ENCODE measurements at regions not wholly inside any gene's neighbourhood (a gene's known extent, or its start where the extent isn't known, plus 50 kb on each side); places are given as distances from the start of the nearest gene placed in this dataset.

DNA sequence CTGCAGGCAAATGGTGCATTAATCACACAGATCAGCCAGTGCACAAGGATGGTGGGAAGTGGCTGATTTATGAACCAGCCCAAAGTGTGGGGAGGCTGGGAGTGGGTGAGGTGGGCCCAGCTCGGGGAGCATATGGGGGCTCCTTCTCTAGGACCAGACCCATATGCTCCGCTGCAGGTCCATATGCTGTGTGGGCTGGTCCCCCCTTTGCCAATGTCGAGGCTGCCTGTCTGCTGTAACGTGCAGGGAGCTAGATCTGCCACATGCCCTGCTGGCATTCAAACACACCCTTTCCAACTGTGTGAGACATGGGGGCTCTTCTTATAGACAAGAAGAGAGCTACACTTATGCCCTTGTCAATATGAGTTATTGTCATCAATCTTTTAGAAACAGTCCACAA is 566.3 kb downstream of the DHX35 start:
- Histone ChIP-seq H3K9me3 (ENCODE audit: control insufficient read depth in 1 of 2, low read length in 2 of 2) (no peaks in the 10 kb centered on the region), H3K36me3 (ENCODE audit: insufficient read depth, low read length) (no peaks in the 10 kb centered on the region), H3K27ac (ENCODE audit: low read depth, low read length) (no peak overlapping the region), H3K4me3 (ENCODE audit: low read length in 2 of 2) (no peak overlapping the region), H3K4me1 (ENCODE audit: insufficient read depth, low read length) (no peaks in the 10 kb centered on the region), H3K27me3 (ENCODE audit: insufficient read depth, low read length) (no peaks in the 10 kb centered on the region)
- no peaks in the 10 kb centered on the region for H3K9me3 Mint-ChIP-seq
- no peak for DNase-seq
- H3K27me3 Mint-ChIP-seq: no peaks in the 10 kb centered on the region
- H3K36me3 Mint-ChIP-seq: no peaks in the 10 kb centered on the region
- ChIA-PET CTCF (ENCODE audit: partially characterized antibody) (no interaction called here), POLR2A (ENCODE audit: partially characterized antibody) (no interaction called here)
- H3K4me1 Mint-ChIP-seq: no peaks in the 10 kb centered on the region
- H3K4me3 Mint-ChIP-seq: no peak overlapping the region
- intact Hi-C loops (cut with micrococcal nuclease): no loop called here
- H3K27ac Mint-ChIP-seq: no peak overlapping the region

DNA sequence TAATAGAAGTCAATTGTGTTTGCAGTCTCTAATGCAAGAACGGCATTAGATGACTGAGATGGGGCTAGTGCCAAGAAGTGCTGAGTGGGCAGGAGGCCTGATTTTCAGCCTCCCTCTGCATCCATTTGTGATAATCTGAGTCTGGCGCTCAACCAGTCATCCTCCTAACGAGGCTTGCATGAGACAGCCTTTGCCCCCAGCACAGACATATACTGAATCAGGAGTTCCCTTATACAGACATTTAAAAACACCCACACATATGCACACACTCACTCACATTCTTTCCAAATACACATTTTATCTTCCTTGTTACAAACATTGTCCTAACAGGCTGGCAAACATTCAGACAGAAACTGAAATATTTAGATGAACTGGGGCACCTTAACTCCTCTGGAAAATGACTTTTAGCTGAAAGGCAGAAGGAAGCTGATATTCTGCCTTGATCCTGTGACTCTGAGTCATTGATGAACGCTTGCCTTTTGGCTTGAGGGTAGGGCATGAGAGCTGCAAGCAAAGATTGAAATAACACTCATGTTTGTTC is 562.3 kb downstream of the DHX35 start:
- no peak for DNase-seq
- H3K36me3 Mint-ChIP-seq: no peaks in the 10 kb centered on the region
- no peaks in the 10 kb centered on the region for H3K9me3 Mint-ChIP-seq
- no peaks in the 10 kb centered on the region for H3K4me1 Mint-ChIP-seq
- H3K27me3 Mint-ChIP-seq: peaks cover 0 to 4% of the 10 kb centered on the region in 2 donors
- Histone ChIP-seq H3K9me3 (ENCODE audit: control insufficient read depth in 1 of 2, low read length in 2 of 2) (no peaks in the 10 kb centered on the region), H3K4me3 (ENCODE audit: low read length in 2 of 2) (no peak overlapping the region), H3K27me3 (ENCODE audit: insufficient read depth, low read length) (no peaks in the 10 kb centered on the region), H3K4me1 (ENCODE audit: insufficient read depth, low read length) (no peaks in the 10 kb centered on the region), H3K27ac (ENCODE audit: low read depth, low read length) (no peak overlapping the region), H3K36me3 (ENCODE audit: insufficient read depth, low read length) (no peaks in the 10 kb centered on the region)
- ChIA-PET CTCF (ENCODE audit: partially characterized antibody) (no interaction called here), POLR2A (ENCODE audit: partially characterized antibody) (no interaction called here)
- intact Hi-C loops (cut with micrococcal nuclease): no loop called here
- H3K27ac Mint-ChIP-seq: no peak overlapping the region
- H3K4me3 Mint-ChIP-seq: no peak overlapping the region

- intact Hi-C loops (cut with micrococcal nuclease): no loop called here
- no peak overlapping the region for H3K27ac ChIP-seq (ENCODE audit: low read depth, low read length)
- H3K4me1 Mint-ChIP-seq: no peaks in the 10 kb centered on the region
- no peaks in the 10 kb centered on the region for H3K27me3 ChIP-seq (ENCODE audit: insufficient read depth, low read length)
- H3K9me3 ChIP-seq (ENCODE audit: control insufficient read depth in 1 of 2, low read length in 2 of 2): no peaks in the 10 kb centered on the region
- no peak for DNase-seq
- no peaks in the 10 kb centered on the region for H3K9me3 Mint-ChIP-seq
- H3K36me3 Mint-ChIP-seq: no peaks in the 10 kb centered on the region
- H3K27me3 Mint-ChIP-seq: peaks cover 0 to 4% of the 10 kb centered on the region in 2 donors
- no peak overlapping the region for H3K27ac Mint-ChIP-seq
- no peaks in the 10 kb centered on the region for H3K4me1 ChIP-seq (ENCODE audit: insufficient read depth, low read length)
- H3K4me3 Mint-ChIP-seq: no peak overlapping the region
- ChIA-PET CTCF (ENCODE audit: partially characterized antibody) (no interaction called here), POLR2A (ENCODE audit: partially characterized antibody) (no interaction called here)
- H3K4me3 ChIP-seq (ENCODE audit: low read length in 2 of 2): no peak overlapping the region
- no peaks in the 10 kb centered on the region for H3K36me3 ChIP-seq (ENCODE audit: insufficient read depth, low read length)
Observed at GRCh38 chr20:39523405-39523804, 561.3 kb downstream of the DHX35 start.

DNA sequence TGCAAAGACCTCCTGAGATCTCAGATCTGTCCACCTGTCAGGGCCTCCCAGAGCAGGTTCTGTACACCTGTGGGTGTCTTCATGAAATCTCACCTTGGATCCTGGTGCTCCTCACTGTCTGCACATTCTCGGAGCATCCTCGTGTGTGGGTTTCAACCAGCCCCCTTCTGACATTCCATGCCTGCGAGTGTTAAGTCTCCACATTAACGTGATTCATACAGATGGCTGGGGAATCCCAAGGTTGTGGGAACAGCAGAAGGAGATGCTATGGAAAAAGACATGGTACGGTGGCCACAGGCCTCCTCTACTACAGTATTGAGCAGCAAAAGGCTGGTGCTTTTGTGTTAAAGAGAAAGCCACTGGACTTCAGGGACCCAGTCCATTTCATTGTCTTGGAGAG is 556.5 kb downstream of the DHX35 start:
- no peak overlapping the region for H3K4me3 Mint-ChIP-seq
- POLR2A ChIA-PET (ENCODE audit: partially characterized antibody): no interaction called here

DNA sequence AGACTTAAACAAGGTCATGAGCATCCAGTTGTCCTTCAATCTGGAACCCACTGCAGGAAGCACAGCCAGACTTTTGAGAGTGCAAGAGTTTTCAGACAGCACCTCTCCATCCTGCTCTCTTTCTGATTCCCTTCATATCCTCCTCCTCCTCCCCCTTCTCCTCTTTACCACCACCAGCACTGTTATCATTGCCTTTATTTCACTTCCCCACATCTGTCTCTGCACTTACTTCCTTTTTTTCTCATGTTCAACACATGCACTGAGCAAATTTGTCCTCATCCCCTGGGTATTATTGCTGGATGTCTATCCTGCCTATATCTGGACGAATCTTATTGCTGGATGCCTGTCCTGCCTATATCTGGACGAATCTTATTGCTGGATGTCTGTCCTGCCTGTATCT is 554.8 kb downstream of the DHX35 start:
- no peaks in the 10 kb centered on the region for H3K36me3 ChIP-seq (ENCODE audit: insufficient read depth, low read length)
- H3K4me3 ChIP-seq (ENCODE audit: low read length in 2 of 2): no peak overlapping the region
- H3K4me1 ChIP-seq (ENCODE audit: insufficient read depth, low read length): no peaks in the 10 kb centered on the region
- no peaks in the 10 kb centered on the region for H3K36me3 Mint-ChIP-seq
- no peaks in the 10 kb centered on the region for H3K27me3 ChIP-seq (ENCODE audit: insufficient read depth, low read length)
- no peaks in the 10 kb centered on the region for H3K4me1 Mint-ChIP-seq
- DNase-seq: no peak
- ChIA-PET POLR2A (ENCODE audit: partially characterized antibody) (no interaction called here), CTCF (ENCODE audit: partially characterized antibody) (no interaction called here)
- H3K9me3 Mint-ChIP-seq: peaks cover 0 to 7% (median 0%) of the 10 kb centered on the region in 8 donors
- H3K27me3 Mint-ChIP-seq: no peaks in the 10 kb centered on the region
- no peak overlapping the region for H3K27ac ChIP-seq (ENCODE audit: low read depth, low read length)
- no peak overlapping the region for H3K27ac Mint-ChIP-seq
- intact Hi-C loops (cut with micrococcal nuclease): no loop called here
- H3K4me3 Mint-ChIP-seq: no peak overlapping the region
- H3K9me3 ChIP-seq (ENCODE audit: control insufficient read depth in 1 of 2, low read length in 2 of 2): no peaks in the 10 kb centered on the region

More for the DNA sequence above, 556.5 kb downstream of the DHX35 start:
- no peaks in the 10 kb centered on the region for H3K36me3 ChIP-seq (ENCODE audit: insufficient read depth, low read length)
- CTCF ChIA-PET (ENCODE audit: partially characterized antibody): no interaction called here
- no peaks in the 10 kb centered on the region for H3K4me1 ChIP-seq (ENCODE audit: insufficient read depth, low read length)
- no peaks in the 10 kb centered on the region for H3K27me3 ChIP-seq (ENCODE audit: insufficient read depth, low read length)
- H3K27ac ChIP-seq (ENCODE audit: low read depth, low read length): no peak overlapping the region
- no peak overlapping the region for H3K4me3 ChIP-seq (ENCODE audit: low read length in 2 of 2)
- H3K27ac Mint-ChIP-seq: no peak overlapping the region
- intact Hi-C loops (cut with micrococcal nuclease): no loop called here
- no peaks in the 10 kb centered on the region for H3K36me3 Mint-ChIP-seq
- H3K9me3 Mint-ChIP-seq: peaks cover 0 to 3% (median 0%) of the 10 kb centered on the region in 8 donors
- no peaks in the 10 kb centered on the region for H3K4me1 Mint-ChIP-seq
- no peak for DNase-seq
- peaks cover 0 to 4% of the 10 kb centered on the region in 2 donors for H3K27me3 Mint-ChIP-seq
- no peaks in the 10 kb centered on the region for H3K9me3 ChIP-seq (ENCODE audit: control insufficient read depth in 1 of 2, low read length in 2 of 2)

DNA sequence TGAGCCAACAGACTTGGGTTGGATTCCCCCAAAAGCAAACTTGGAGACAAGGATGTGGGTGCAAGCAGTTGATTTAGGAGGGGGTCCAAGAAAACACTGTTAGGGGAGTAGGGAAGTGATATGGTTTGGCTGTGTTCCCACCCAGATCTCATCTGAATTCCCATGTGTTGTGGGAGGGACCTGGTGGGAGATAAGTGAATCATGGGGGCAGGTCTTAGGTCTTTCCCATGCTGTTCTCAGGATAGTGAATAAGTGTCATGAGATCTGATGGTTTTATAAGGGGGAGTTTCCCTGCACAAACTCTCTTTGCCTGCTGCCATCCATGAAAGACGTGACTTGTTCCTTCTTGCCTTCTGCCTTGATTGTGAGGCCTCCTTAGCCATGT is 542.6 kb downstream of the DHX35 start:
- Histone ChIP-seq H3K27ac (ENCODE audit: low read depth, low read length) (no peak overlapping the region), H3K9me3 (ENCODE audit: control insufficient read depth in 1 of 2, low read length in 2 of 2) (no peaks in the 10 kb centered on the region), H3K4me3 (ENCODE audit: low read length in 2 of 2) (no peak overlapping the region), H3K36me3 (ENCODE audit: insufficient read depth, low read length) (no peaks in the 10 kb centered on the region), H3K27me3 (ENCODE audit: insufficient read depth, low read length) (no peaks in the 10 kb centered on the region), H3K4me1 (ENCODE audit: insufficient read depth, low read length) (no peaks in the 10 kb centered on the region)
- POLR2A ChIA-PET (ENCODE audit: partially characterized antibody): no interaction called here
- Mint-ChIP-seq H3K4me3 (no peak overlapping the region), H3K27me3 (peaks cover 0 to 1% of the 10 kb centered on the region in 2 donors), H3K4me1 (no peaks in the 10 kb centered on the region), H3K27ac (no peak overlapping the region), H3K9me3 (peaks cover 0 to 9% (median 3%) of the 10 kb centered on the region in 8 donors), H3K36me3 (no peaks in the 10 kb centered on the region)
- DNase-seq: no peak
- intact Hi-C loops (cut with micrococcal nuclease): no loop called here
- CTCF ChIA-PET (ENCODE audit: partially characterized antibody): no interaction called here

- no peaks in the 10 kb centered on the region for H3K27me3 ChIP-seq (ENCODE audit: insufficient read depth, low read length)
- H3K27ac ChIP-seq (ENCODE audit: low read depth, low read length): no peak overlapping the region
- POLR2A ChIA-PET (ENCODE audit: partially characterized antibody): no interaction called here
- H3K36me3 ChIP-seq (ENCODE audit: insufficient read depth, low read length): no peaks in the 10 kb centered on the region
- Mint-ChIP-seq H3K36me3 (no peaks in the 10 kb centered on the region), H3K27ac (no peak overlapping the region), H3K4me1 (no peaks in the 10 kb centered on the region), H3K27me3 (peaks cover 0 to 1% of the 10 kb centered on the region in 2 donors), H3K4me3 (no peak overlapping the region), H3K9me3 (peaks cover 0 to 9% (median 3%) of the 10 kb centered on the region in 8 donors)
- CTCF ChIA-PET (ENCODE audit: partially characterized antibody): no interaction called here
- DNase-seq: no peak
- H3K4me3 ChIP-seq (ENCODE audit: low read length in 2 of 2): no peak overlapping the region
- intact Hi-C loops (cut with micrococcal nuclease): no loop called here
- no peaks in the 10 kb centered on the region for H3K9me3 ChIP-seq (ENCODE audit: control insufficient read depth in 1 of 2, low read length in 2 of 2)
- H3K4me1 ChIP-seq (ENCODE audit: insufficient read depth, low read length): no peaks in the 10 kb centered on the region
Observed at GRCh38 chr20:39503902-39504709, 542.0 kb downstream of the DHX35 start.
